Endodermal cell (in vitro differentiated cells): ENCODE measurements at regions not wholly inside any gene's neighbourhood (a gene's known extent, or its start where the extent isn't known, plus 50 kb on each side); places are given as distances from the start of the nearest gene placed in this dataset.

Experiments
- DNase-seq: peaks from one replicate; pipeline ENCODE4 v3.0.0-alpha.2; 2017
- H3K27ac ChIP-seq: 2 replicates; pipeline ENCODE4 v1.5.1; 2013; ENCODE audit warnings: mild to moderate bottlenecking, low read depth, low read length, moderate library complexity
- H3K27me3 ChIP-seq: 2 replicates; pipeline ENCODE4 v1.6.1; 2013; ENCODE audit warnings: mild to moderate bottlenecking, low read length, moderate library complexity; ENCODE audit not compliant: insufficient read depth, control insufficient read depth, poor library complexity, severe bottlenecking
- H3K36me3 ChIP-seq: 2 replicates; pipeline ENCODE4 v1.7.0; 2013; ENCODE audit warnings: mild to moderate bottlenecking, low read length, moderate library complexity; ENCODE audit not compliant: control insufficient read depth, insufficient read depth
- H3K4me1 ChIP-seq: one replicate; pipeline ENCODE4 v1.7.0; 2013; ENCODE audit warnings: low read length; ENCODE audit not compliant: control insufficient read depth, insufficient read depth
- H3K4me3 ChIP-seq: 2 replicates; pipeline ENCODE4 v1.5.1; 2013; ENCODE audit warnings: mild to moderate bottlenecking, low read length, moderate library complexity
- H3K9ac ChIP-seq: 2 replicates; pipeline ENCODE4 v1.6.1; 2013; ENCODE audit warnings: mild to moderate bottlenecking, low read length, moderate library complexity; ENCODE audit not compliant: poor library complexity, severe bottlenecking; ENCODE audit errors: extremely low read depth
- H3K9me3 ChIP-seq: 2 replicates; pipeline ENCODE4 v1.6.1; 2013; ENCODE audit warnings: mild to moderate bottlenecking, low read length, moderate library complexity; ENCODE audit not compliant: control insufficient read depth
- H3K27ac Mint-ChIP-seq: 2 replicates; pipeline ENCODE4 v1.8.0; 2020; ENCODE audit warnings: mixed read lengths
- H3K27me3 Mint-ChIP-seq: 2 replicates; pipeline ENCODE4 v1.8.0; 2021; ENCODE audit warnings: mild to moderate bottlenecking, mixed read lengths; ENCODE audit not compliant: insufficient read depth
- H3K36me3 Mint-ChIP-seq: 2 replicates; pipeline ENCODE4 v1.8.0; 2020; ENCODE audit warnings: low read depth, mixed read lengths
- H3K4me1 Mint-ChIP-seq: 2 replicates; pipeline ENCODE4 v1.8.0; 2020; ENCODE audit warnings: mixed read lengths
- H3K4me3 Mint-ChIP-seq: 2 replicates; pipeline ENCODE4 v1.8.0; 2020; ENCODE audit warnings: mild to moderate bottlenecking, moderate library complexity, mixed read lengths
- H3K9me3 Mint-ChIP-seq: 2 replicates; pipeline ENCODE4 v1.8.0; 2020; ENCODE audit warnings: mild to moderate bottlenecking, mixed read lengths
- CTCF ChIP-seq: fragments of 200-600 bp; sonication (generic); conservative IDR thresholded peaks from 2 replicates; pipeline ENCODE4 v1.5.0; 2021; ENCODE audit warnings: antibody characterized with exemption, mild to moderate bottlenecking
- WGBS, 2 experiments: methylation state at CpG; one replicate each; pipeline versions ENCODE4 v1.1.5 to v1.1.7; 2013; ENCODE audit warnings: missing lambda C conversion rate in 2 of 2, mixed read lengths in 1 of 2; ENCODE audit not compliant: insufficient coverage in 1 of 2, insufficient read length in 1 of 2; 5-methylcytosine and 5-hydroxymethylcytosine counted together

GRCh38 chr3:115478359-115478758 lies 145.0 kb upstream of the GAP43 start:
- no peaks in the 10 kb centered on the region for H3K9me3 Mint-ChIP-seq
- Histone ChIP-seq H3K27me3 (no peaks in the 10 kb centered on the region), H3K4me3 (no peak overlapping the region), H3K36me3 (no peaks in the 10 kb centered on the region), H3K9ac (no peak overlapping the region), H3K27ac (no peak overlapping the region), H3K9me3 (no peaks in the 10 kb centered on the region), H3K4me1 (no peaks in the 10 kb centered on the region)
- no peaks in the 10 kb centered on the region for H3K36me3 Mint-ChIP-seq
- H3K27ac Mint-ChIP-seq: no peak overlapping the region
- TF ChIP-seq CTCF: no peak
- H3K27me3 Mint-ChIP-seq: no peaks in the 10 kb centered on the region
- no peak overlapping the region for H3K4me3 Mint-ChIP-seq
- DNase-seq: no peak
- WGBS, 2 experiments: 92 to 94% methylated on average over 4 of the region's 4 CpGs
- peaks cover 10% of the 10 kb centered on the region for H3K4me1 Mint-ChIP-seq

GRCh38 chr3:115486880-115487279 lies 136.4 kb upstream of the GAP43 start:
- no peaks in the 10 kb centered on the region for H3K27me3 ChIP-seq

GRCh38 chr3:115487968-115488367 lies 135.3 kb upstream of the GAP43 start:
- 56 to 92% methylated on average over 1 of the region's 1 CpG for WGBS, 2 experiments
- no peaks in the 10 kb centered on the region for H3K4me1 ChIP-seq
- Mint-ChIP-seq H3K27me3 (no peaks in the 10 kb centered on the region), H3K4me3 (no peak overlapping the region), H3K4me1 (no peaks in the 10 kb centered on the region), H3K9me3 (no peaks in the 10 kb centered on the region), H3K27ac (no peak overlapping the region), H3K36me3 (no peaks in the 10 kb centered on the region)
- H3K4me3 ChIP-seq: no peak overlapping the region
- DNase-seq: no peak
- TF ChIP-seq CTCF: no peak
- no peak overlapping the region for H3K27ac ChIP-seq
- H3K9me3 ChIP-seq: no peaks in the 10 kb centered on the region
- H3K36me3 ChIP-seq: no peaks in the 10 kb centered on the region
- no peaks in the 10 kb centered on the region for H3K27me3 ChIP-seq
- no peak overlapping the region for H3K9ac ChIP-seq

More at GRCh38 chr3:115486880-115487279, 136.4 kb upstream of the GAP43 start:
- Histone ChIP-seq H3K36me3 (no peaks in the 10 kb centered on the region), H3K4me3 (no peak overlapping the region), H3K9me3 (no peaks in the 10 kb centered on the region), H3K4me1 (no peaks in the 10 kb centered on the region), H3K9ac (no peak overlapping the region), H3K27ac (no peak overlapping the region)
- H3K27me3 Mint-ChIP-seq: no peaks in the 10 kb centered on the region
- no peak for TF ChIP-seq CTCF
- DNase-seq: no peak
- H3K27ac Mint-ChIP-seq: no peak overlapping the region
- H3K36me3 Mint-ChIP-seq: no peaks in the 10 kb centered on the region
- no peaks in the 10 kb centered on the region for H3K4me1 Mint-ChIP-seq
- 72 to 85% methylated on average over 2 of the region's 2 CpGs for WGBS, 2 experiments
- no peaks in the 10 kb centered on the region for H3K9me3 Mint-ChIP-seq
- no peak overlapping the region for H3K4me3 Mint-ChIP-seq
